SHP77 treated with DMSO at 0.1 percent for 48 hours (cell line): ENCODE measurements at regions not wholly inside any gene's neighbourhood (a gene's known extent, or its start where the extent isn't known, plus 50 kb on each side); places are given as distances from the start of the nearest gene placed in this dataset.

Source experiments
- DNase-seq: peaks from one replicate; lab custom pipeline; 2025; lab: John Stamatoyannopoulos, UW

DNA sequence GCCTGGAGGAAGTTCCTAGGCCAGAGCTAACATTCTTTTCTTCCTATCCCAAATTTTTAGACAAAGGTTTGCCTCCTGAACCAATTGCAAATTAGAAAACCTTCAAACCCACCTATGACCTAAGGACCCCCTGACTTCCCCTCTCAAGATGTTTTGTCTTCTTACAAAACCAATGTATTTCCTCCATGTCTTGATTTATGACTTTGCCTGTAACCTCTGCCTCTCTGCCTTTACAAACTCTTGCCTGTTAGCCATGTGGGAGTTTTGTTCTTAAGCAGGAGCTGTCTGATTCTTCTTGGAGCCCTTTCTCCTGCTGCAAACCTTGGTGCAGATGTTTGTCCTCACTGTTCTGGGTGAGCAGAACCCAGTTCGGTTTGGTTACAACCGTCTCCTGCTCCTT lies 222.3 kb upstream of the BOD1L1 start:
- no peak for DNase-seq

DNA sequence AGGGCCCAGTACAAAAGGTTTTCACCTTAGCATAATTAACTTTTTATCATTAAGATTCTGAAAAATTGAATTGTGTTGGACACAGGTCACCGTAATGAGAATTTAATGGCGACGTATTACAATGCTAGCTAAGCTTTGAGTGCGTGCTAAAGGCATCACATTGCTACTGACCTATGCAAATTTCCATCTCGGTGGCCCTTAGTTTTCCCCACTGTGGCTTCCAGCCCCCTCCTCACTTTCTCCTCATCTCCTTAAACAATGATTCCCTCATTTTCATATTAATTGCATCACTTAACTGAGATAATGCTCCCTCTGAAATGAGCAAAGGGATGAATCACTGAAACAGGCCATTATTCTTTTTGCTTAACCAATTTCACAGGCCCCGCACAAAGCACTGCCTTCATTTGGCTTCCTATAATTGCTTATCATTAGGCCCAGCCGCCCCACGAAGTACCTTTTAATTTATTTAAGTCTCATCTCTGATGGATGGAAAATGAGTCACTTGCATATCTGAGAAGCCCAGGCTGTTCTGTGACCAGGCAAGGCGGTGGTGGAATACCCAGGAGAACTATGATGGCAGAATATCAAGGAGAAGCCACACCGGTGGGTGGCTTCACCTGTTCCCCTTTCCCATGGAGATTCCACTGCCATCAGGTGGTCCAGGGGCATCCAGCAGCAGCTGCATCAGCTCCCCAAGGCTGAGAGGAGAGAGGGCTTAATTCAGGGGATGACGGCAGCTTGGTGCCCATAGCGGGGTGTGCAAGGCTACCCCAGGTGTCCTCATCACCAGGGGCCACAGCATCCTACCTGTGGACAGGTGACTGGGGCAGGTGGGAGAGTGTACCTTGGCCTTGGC lies 223.8 kb upstream of the BOD1L1 start:
- no peak for DNase-seq

DNA sequence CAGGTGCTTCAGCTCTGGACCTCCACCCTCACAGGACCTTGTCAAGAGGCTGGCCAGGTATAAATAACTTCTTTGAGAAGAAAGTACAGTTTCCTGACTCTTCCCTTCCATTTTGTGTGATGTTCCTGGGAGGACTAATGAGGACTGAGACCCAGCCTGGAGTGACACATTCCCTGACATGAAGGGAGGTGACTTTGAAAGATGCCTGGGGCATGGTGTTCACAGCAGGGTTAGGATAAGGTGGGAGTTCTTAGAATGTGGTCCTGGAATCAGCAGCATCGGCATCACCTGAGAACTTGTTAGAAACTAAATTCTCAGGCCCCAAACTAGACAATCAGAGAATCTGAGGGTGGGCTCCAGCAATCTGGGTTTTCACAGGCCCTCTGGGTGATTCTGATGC lies 224.9 kb upstream of the BOD1L1 start:
- DNase-seq = no peak

DNA sequence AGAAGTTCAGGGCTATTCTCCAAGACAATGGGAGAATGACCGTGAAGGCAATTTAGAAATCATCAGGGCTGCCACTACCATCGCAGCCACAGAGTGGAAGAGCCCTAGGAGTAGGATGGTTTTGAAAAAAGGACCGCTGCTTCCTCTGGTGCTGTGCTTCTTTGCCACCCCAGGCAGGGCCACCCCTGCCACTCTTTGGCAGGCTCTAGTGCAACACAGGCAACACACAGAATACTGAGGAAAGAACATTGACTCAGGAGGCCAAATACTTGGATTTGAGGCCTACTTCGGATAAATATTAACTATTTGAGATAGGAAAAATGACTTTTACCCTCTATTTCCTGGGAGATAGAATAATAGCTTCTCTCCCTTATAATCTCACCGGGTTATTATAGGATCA lies 228.9 kb upstream of the BOD1L1 start:
- DNase-seq = no peak

DNA sequence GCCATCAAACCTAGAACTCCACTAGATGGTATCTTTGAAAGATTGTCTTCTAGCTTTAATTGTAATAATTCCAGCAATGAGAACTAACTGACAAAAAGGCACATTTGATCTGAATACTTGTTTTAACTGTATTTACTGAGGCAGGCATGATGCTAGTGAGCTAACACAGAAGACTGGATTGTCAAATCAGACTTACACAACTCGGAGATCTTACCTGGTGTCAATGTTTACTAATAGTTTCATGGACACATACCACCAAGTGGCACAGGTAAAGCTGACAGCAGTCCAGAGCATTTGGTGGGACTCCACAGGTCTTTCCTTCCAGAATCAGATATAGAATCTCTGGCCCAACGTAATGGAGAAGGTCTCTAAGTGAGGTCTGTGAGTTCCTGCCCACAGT lies 229.9 kb upstream of the BOD1L1 start:
- no peak for DNase-seq

DNA sequence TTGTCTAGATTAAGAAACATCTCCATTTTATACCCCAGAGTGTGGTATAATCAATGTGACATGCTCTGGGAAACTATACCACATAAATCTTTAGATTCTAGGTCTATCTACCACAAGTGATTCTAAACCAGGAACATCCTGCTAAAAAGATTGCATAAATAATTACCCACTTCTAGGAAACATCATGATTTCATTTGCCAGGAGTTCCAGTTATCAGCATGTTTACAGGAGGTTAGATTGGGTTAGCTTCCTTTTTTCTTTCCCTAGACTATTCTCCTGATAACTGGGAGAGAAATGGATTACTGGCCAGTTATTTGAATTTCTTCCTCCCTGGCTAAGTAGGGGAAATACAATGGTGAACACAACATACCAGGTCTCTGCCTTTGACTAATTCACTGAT lies 230.3 kb upstream of the BOD1L1 start:
- DNase-seq = no peak

DNA sequence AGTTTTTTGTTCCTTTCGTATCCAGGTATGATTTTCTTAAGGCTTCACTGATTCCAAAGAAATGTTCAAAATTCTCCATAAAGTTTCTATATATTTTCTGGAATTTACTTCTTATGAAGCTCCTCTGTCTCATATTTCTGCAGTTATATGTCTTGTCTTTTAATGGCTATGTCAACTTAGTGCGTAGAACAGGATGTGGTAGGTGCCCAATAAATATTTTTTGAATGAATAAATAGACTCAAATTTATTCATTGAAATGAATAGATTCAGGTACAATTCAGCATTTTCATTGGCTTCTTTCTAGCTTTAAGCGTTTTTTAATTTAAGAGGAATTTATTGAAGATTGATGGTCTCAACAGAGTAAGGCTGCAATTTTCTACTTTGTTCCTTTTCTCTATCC lies 231.9 kb upstream of the BOD1L1 start:
- DNase-seq = no peak

DNA sequence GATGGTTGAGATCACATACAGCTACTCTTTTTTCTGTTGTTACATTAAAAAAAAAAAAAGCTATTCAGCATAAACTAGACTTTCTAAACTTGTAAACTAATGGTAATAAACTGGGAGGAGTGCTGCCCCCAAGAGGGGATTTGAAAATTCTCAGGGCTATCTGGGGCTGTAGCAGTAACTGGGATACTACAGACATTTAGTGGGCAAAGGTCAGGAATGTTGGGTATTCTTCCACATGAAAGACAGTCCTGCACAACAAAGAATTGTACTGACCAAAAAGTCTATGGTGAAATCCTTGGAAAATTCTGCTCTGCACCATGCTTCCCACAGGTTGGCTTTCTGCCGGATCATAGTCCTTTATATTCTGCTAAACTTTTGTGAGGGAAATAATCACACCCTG lies 232.6 kb upstream of the BOD1L1 start:
- no peak for DNase-seq

DNA sequence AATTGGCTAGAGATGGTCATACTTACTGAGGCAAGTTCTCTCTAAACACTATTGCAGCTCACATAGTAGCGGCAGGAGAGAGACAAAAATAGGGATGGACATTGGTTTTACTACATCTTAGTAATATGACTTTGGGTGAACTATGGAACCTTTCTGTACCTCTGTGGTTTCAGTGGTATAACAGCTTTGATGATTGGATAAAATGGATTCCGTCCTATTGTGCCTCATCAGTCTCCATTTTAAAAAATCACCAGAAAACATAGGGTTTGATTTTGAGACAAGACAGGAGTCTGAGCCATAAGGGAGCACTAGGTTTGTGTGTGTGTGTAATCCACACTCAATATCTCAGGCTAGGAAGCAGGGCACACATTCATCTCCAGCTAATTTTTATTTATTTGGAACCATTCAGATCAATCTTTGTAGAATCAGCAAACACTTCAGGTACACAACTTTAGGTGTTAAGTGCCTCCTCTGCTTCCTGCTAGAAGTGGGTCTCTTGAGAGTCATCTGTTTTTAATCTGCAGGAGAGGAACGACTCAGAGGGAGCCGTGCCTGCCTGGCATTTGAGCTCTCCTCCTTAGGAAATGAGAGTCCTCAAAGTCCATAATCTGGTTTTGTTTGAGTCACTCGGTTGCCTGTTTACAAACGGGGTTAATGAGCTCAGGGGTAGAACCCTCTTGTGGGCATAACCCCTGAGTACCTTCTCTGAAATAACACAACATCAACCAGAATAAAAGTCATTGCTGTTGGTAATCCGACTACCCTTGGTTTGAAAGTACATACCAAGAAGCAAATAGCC lies 238.5 kb upstream of the BOD1L1 start:
- DNase-seq = no peak

DNA sequence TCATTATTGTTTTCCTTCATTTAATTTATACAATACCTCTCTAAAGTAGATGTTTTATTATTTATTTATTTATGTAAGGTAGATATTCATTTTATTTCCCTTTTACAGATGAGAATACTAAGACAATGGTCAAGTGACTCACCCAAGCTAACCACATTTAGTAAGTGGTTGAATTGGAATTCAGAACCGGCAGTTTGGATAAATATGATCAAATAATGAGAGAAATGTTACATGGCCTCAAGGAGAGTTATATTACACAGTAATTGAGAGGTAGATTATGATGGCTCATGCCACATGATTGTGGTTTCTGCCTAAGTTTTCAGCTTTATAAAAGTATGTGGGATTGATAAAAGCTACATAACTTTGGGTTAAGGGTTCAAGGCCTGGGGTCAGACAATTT lies 239.4 kb upstream of the BOD1L1 start:
- no peak for DNase-seq

DNA sequence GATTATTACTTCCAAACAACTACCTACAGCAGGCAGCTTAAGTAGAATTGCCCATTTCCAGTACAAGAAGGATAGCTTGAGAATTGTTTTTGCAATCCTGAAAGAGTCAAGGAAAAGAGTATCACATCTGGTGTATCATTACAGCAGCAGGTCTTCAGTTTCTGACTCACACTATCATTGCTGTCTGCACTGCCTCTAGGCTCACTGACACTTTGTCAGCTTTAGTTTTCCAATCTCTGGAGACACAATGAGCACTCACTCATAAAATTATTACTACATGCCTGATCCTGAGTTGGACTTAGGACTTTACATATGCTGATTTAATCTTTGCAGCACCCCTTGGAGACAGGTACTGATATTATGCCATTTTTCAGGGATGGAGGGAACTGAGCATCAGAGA lies 244.6 kb upstream of the BOD1L1 start:
- no peak for DNase-seq

DNA sequence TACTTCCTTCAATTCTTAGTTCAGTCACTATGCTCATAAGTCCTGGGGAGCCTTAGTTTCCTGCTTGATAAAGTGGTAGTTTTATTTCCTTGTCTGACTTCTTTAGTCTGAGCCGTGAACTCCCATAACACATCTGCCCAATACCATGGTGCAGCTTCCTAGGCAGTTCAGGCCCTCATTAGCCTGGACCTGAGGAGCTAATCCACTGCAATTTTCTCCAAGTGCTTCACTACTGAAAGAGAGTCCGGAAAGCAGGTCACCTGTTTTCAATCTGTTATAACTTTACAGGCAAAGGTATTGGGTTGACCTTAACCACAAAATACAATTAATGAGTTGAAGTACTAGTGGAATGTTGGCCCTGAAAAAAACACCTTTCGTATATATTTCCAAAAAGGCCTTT lies 245.4 kb upstream of the BOD1L1 start:
- DNase-seq = no peak

DNA sequence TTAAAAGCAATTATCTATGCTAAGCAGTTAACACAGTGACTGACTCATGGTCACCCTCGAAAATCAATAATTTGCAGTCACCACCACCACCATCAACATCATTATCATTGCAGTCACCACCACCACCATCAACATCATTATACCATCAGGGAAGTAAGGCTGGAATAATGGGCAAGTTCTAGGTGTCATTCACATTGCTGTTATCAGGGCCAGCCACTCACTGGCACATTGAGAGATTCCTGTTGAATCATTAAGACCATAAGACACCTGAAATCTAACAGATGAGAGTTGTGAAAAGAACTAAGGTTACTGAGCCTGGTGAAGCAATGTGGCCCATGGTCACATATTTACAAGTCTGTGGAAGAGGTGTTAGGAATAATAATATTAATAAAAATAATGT lies 247.7 kb upstream of the BOD1L1 start:
- DNase-seq = no peak

DNA sequence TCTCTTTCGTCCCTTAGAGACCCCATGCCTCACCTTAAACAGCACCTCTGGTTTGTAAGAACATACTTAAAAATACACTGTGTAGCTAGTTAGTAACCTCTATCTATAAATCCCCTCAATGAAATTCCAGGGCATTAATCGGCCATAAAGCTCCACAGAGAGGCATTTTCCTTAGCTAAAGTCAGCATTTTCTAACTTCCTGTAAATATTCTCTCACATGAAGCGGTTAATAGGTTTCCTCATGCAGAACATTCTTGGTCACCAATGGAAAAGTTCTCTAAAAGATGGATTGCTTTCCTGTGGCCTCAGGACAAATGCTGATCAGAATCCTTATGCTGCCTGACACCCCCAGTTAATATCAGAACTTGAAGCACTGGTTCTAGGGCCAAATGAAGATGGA lies 248.6 kb upstream of the BOD1L1 start:
- no peak for DNase-seq

DNA sequence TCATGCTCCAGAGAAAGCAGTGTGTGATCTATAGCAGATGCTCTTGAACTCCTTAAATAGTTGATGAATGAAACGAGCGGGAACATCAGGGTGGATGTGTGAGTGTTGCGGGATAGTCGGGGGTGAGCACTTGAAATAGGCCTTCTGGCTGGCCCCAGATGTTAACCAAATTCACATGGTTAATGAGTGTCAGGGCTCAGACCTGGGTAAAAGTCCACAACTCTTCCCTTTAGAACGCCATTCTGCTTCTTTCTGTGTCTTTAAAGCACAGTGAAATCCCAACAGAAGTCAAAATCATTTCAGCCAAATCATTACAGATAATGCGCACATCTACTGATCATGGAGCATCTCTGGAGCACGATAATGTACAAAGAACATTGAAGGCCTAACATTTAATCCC lies 249.4 kb upstream of the BOD1L1 start:
- DNase-seq = no peak

DNA sequence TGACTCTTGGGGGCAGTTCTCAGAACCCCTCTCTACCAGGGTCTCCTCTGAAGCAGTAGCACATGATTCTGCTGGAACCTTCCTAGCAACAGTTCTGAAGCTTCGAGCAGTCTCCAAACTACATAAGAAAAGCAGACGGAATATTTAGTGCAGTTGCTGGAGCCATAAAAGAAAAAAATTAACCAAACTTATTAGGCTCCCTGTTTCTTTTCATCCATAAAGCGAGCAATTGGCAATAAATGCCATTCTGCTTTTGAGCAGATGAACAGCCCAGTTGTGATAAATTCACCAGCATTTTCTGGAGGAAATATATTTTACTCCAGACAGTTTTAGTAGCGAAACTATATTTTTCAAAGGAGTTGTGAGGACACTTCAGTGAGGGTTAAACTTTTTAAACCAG lies 250.1 kb upstream of the BOD1L1 start:
- DNase-seq = no peak

DNA sequence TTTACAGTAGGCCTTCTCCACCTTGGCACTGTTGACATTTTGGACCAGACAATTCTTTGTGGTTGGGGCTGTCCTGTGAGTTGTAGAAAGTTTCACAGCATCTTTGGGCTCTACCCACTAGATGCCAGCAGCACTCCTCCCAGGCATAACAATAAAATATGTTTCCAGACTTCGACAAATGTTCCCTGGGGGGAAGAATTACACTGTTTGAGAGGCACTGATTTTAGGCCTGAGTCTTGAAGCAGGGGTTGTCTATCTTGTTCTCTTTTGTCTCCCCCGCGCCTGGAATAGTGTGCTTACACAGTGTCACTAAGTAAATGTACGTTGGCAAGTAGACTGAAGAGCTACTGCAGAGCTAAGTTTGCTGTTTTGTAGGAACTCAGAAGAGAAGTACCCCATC lies 254.4 kb upstream of the BOD1L1 start:
- no peak for DNase-seq

DNA sequence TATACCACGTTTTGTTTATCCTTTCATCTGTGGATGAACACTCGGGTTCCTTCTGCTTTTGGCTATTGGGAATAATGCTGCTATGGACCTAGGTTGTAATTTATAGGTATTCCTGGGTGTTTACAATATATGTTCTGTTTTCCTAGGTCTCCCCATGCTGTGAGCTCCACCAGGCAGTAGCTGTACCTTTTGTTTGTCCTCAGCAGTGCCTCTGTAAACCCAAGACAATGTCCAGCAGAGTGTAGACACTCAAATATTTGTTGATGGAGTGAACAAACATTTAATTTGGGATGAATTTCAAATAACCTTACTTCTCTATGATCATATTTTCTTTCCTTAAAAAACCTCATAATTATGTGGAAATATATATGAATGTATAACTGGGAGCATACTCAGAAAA lies 259.5 kb upstream of the BOD1L1 start:
- DNase-seq = no peak

DNA sequence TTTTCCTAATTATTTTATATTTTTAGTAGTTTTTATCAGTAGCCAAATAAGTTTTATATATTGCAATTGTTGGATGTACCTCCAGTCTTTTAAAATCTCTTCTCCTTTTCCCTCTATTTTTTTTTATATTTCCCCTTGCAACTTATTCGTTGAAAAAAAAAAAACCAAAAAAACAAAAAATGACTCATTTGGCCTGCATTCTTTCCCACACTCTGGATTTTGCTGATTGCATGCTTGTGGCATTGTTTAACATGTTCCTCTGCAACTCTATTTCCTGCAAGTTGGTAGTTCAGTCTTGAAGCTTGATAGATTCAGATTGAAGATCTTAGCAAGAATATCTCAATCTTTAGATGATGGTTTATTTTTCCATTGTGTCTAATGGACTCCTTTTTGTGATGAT lies 260.6 kb upstream of the BOD1L1 start:
- no peak for DNase-seq

DNA sequence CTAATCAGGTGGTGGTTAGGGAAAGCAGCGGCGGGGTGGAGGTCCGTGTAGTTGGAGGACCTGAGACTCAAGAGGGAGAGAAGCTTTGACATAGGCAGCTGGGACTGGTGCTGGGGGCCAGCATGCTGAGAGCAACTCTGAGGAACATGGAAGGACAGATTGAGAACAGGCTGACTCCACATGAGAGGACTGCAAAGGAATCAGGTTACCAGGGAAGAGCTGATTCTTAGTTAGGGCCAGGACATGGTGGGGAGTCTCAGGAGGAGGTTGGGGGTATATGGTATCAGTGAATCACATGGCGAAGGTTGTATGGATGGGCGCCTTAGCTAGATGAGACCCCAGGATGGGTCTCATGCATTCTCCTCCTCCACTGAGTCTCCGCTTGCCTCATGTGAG lies 264.0 kb upstream of the BOD1L1 start:
- no peak for DNase-seq

DNA sequence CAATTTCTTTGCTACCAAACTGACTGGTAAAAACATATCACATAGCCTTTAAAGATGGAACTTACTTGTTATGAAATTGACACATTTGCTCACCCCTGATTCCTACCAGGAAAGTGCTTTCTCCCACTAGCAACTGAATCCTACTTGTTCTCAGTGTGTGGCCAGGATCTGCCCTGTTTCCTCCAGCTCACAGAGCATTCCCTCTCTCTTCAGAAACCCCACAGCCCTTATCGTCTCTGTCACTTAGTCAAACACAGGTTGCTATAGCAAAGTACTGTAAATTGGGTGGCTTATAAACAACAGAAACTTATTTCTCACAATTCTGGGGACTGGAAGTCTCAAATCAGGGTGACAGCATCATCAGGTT lies 265.2 kb upstream of the BOD1L1 start:
- no peak for DNase-seq

DNA sequence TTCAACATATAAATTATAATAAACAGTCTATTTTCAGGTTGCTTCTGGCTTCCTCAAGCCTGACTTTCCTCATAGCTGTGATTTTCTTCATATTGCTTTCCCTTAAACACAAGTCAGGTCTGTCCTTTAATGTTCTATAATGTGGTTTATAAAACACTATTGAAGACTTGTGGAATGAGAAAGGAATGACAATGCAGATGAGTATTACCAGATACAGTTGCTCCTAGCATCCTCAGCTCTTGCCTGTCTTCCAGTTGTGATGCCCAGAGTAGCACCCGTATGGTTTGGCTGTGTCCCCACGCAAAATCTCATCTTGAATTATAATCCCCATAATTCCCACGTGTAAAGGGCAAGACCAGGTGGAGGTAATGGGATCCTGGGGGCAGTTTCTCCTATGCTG lies 265.7 kb upstream of the BOD1L1 start:
- no peak for DNase-seq

DNA sequence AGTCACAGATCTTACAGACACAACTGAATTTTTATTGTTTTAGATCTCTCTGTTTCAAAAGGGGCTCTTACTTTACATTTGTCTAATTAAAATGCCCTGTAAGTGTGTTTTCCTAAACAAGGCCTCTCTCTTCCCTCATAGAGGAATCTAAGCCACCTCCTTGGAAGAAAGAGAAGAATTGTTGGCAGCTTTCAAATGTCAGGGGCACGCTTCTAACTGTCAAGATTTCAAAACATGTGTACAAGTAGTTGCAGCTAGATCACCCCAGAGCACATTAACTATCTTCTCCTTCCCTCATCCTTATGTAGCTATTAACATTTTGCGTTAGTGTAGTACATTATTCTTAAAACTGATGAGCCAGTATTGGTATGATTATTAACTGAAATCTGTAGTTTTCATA lies 266.5 kb upstream of the BOD1L1 start:
- no peak for DNase-seq

DNA sequence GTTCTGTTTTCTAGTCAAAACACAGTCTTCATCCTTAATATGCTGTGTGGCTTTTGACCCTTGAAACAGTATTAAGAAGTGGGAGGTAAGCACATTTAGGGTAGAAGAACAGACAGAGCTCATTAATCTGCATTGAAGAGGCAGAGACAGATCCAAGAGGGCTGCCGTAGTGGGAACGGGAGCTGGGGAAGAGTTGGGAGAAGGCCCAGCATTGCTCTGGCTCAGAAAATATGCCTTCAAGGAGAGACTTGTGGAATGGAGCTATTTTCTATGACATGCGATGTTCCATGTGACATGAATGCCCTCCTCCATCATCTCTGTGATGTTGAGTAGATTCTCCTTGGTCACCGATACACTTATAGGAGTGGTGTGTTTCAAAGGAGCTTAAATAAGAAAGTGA lies 273.3 kb upstream of the BOD1L1 start:
- DNase-seq = no peak
